IMR-90 (cell line): ENCODE measurements at regions not wholly inside any gene's neighbourhood (a gene's known extent, or its start where the extent isn't known, plus 50 kb on each side); places are given as distances from the start of the nearest gene placed in this dataset.

ENCODE experiments used
- ATAC-seq: fragments of 200-7000 bp; cut with Tn5 transposase; 2 replicates; pipeline ENCODE4 v1.9.1; 2020; ENCODE audit warnings: low read depth, mild to moderate bottlenecking, moderate library complexity
- BruUV-seq: library from RNA; stranded (reverse); fragments of 400-500 nt; replicated peaks from 2 replicates; lab custom pipeline; 2021; lab: Mats Ljungman, UMichigan
- CTCF ChIA-PET: fragments of 300-600 bp; formaldehyde crosslinking; extraction: SDS; loops from one replicate; lab custom pipeline; 2021; ENCODE audit warnings: antibody characterized with exemption; lab: Yijun Ruan, JAX
- POLR2A ChIA-PET: fragments of 300-600 bp; sonication (Branson Sonifier 250); formaldehyde crosslinking; loops from one replicate; lab custom pipeline; 2022; ENCODE audit warnings: antibody characterized with exemption; ENCODE audit not compliant: unreplicated experiment; lab: Charles Lee
- DNase-seq: peaks from one replicate; pipeline ENCODE4 v3.0.0; 2013
- H2AFZ ChIP-seq: replicated peaks from 2 replicates; pipeline ENCODE3; 2013; ENCODE audit warnings: low read length, mild to moderate bottlenecking; ENCODE audit not compliant: poor library complexity
- H2AK5ac ChIP-seq: 2 replicates; pipeline ENCODE4 v1.6.1; 2013; ENCODE audit warnings: low read depth, low read length, inconsistent platforms
- H2AK9ac ChIP-seq: replicated peaks from 2 replicates; pipeline ENCODE3; 2013; ENCODE audit warnings: mild to moderate bottlenecking, low read depth, low read length, moderate library complexity; ENCODE audit not compliant: poor library complexity
- H2BK120ac ChIP-seq: 2 replicates; pipeline ENCODE4 v1.6.1; 2013; ENCODE audit warnings: low read depth, low read length, inconsistent platforms
- H2BK15ac ChIP-seq: 3 replicates; pipeline ENCODE4 v1.6.1; 2013; ENCODE audit warnings: low read depth, low read length, inconsistent platforms
- H2BK20ac ChIP-seq: 2 replicates; pipeline ENCODE4 v1.6.1; 2013; ENCODE audit warnings: low read depth, mild to moderate bottlenecking, inconsistent platforms, low read length, moderate library complexity
- H2BK5ac ChIP-seq: 2 replicates; pipeline ENCODE4 v1.6.1; 2013; ENCODE audit warnings: mild to moderate bottlenecking, low read depth, low read length, inconsistent platforms; ENCODE audit not compliant: poor library complexity, severe bottlenecking
- H3K14ac ChIP-seq: replicated peaks from 2 replicates; pipeline ENCODE4 v1.6.1; 2013; ENCODE audit warnings: low read depth, low read length, inconsistent platforms
- H3K18ac ChIP-seq: 2 replicates; pipeline ENCODE4 v1.6.1; 2013; ENCODE audit warnings: low read depth, low read length, control low read depth
- H3K23ac ChIP-seq: 2 replicates; pipeline ENCODE4 v1.6.1; 2013; ENCODE audit warnings: low read depth, low read length, inconsistent platforms
- H3K27ac ChIP-seq: 2 replicates; pipeline ENCODE4 v1.5.1; 2013; ENCODE audit warnings: mild to moderate bottlenecking, control low read depth, low read length; ENCODE audit not compliant: insufficient read depth
- H3K27me3 ChIP-seq: 2 replicates; pipeline ENCODE4 v1.6.1; 2013; ENCODE audit warnings: low read length; ENCODE audit not compliant: control insufficient read depth, insufficient read depth
- H3K36me3 ChIP-seq: 2 replicates; pipeline ENCODE4 v1.6.1; 2013; ENCODE audit warnings: low read length, mixed read lengths; ENCODE audit not compliant: control insufficient read depth, insufficient read depth
- H3K4ac ChIP-seq: 2 replicates; pipeline ENCODE4 v1.6.1; 2013; ENCODE audit warnings: low read depth, low read length, inconsistent platforms
- H3K4me1 ChIP-seq: 2 replicates; pipeline ENCODE4 v1.6.1; 2013; ENCODE audit warnings: low read length, mixed read lengths; ENCODE audit not compliant: control insufficient read depth, insufficient read depth
- H3K4me2 ChIP-seq: 2 replicates; pipeline ENCODE4 v1.6.1; 2013; ENCODE audit warnings: low read depth, mild to moderate bottlenecking, control low read depth, low read length, moderate library complexity
- H3K4me3 ChIP-seq: 2 replicates; pipeline ENCODE4 v1.5.1; 2013; ENCODE audit warnings: low read depth, mild to moderate bottlenecking, control low read depth, low read length, moderate library complexity; ENCODE audit not compliant: insufficient read depth
- H3K56ac ChIP-seq: 2 replicates; pipeline ENCODE4 v1.6.1; 2013; ENCODE audit warnings: low read length, inconsistent platforms; ENCODE audit not compliant: insufficient read depth; ENCODE audit errors: extremely low read depth
- H3K79me1 ChIP-seq, 2 experiments: 2 replicates each; pipeline ENCODE4 v1.6.1; 2013; ENCODE audit warnings: low read length in 2 of 2, inconsistent platforms in 1 of 2, low read depth in 1 of 2
- H3K9ac ChIP-seq: 2 replicates; pipeline ENCODE4 v1.6.1; 2013; ENCODE audit warnings: low read depth, low read length, control low read depth
- H3K9me1 ChIP-seq: 2 replicates; pipeline ENCODE4 v1.6.1; 2013; ENCODE audit warnings: low read length, inconsistent platforms; ENCODE audit not compliant: insufficient read depth
- H3K9me3 ChIP-seq: 2 replicates; pipeline ENCODE4 v1.6.1; 2013; ENCODE audit warnings: low read length; ENCODE audit not compliant: control insufficient read depth, insufficient read depth
- H4K20me1 ChIP-seq: 2 replicates; pipeline ENCODE4 v1.6.1; 2013; ENCODE audit warnings: low read length, inconsistent platforms; ENCODE audit not compliant: insufficient read depth
- H4K5ac ChIP-seq: 2 replicates; pipeline ENCODE4 v1.6.1; 2013; ENCODE audit warnings: mild to moderate bottlenecking, low read depth, low read length, control low read depth
- H4K8ac ChIP-seq, 2 experiments: 2 replicates each; pipeline ENCODE4 v1.6.1; 2013; ENCODE audit warnings: low read depth in 2 of 2, low read length in 2 of 2, control low read depth in 1 of 2, inconsistent platforms in 1 of 2
- H4K91ac ChIP-seq: 2 replicates; pipeline ENCODE4 v1.6.1; 2013; ENCODE audit warnings: low read depth, low read length, inconsistent platforms; ENCODE audit not compliant: insufficient read depth
- CHD1 ChIP-seq: IDR thresholded peaks from 2 replicates; pipeline ENCODE4 v1.6.1; 2012; ENCODE audit warnings: low read depth, low read length, improper control_type of control experiment
- ELK1 ChIP-seq: fragments of 150-350 bp; IDR thresholded peaks from 2 replicates; pipeline ENCODE4 v1.6.1; 2016; ENCODE audit warnings: low read depth, mild to moderate bottlenecking, low read length, moderate library complexity, borderline replicate concordance
- RFX5 ChIP-seq: IDR thresholded peaks from 2 replicates; pipeline ENCODE4 v1.8.0; 2012; ENCODE audit warnings: low read depth, mild to moderate bottlenecking, low read length, moderate library complexity
- SMC3 ChIP-seq: fragments of 150-350 bp; IDR thresholded peaks from 2 replicates; pipeline ENCODE4 v1.6.1; 2016; ENCODE audit warnings: low read depth, mild to moderate bottlenecking, antibody characterized with exemption, low read length, moderate library complexity
- WGBS, 2 experiments: methylation state at CpG; one replicate each; pipeline versions ENCODE4 v1.1.5 to v1.1.7; 2013; ENCODE audit warnings: missing lambda C conversion rate in 2 of 2; ENCODE audit not compliant: insufficient read length in 1 of 2; ENCODE audit errors: extremely low coverage in 2 of 2; 5-methylcytosine and 5-hydroxymethylcytosine counted together
- dilution Hi-C: fragments of 300-500 bp; cut with HindIII; formaldehyde crosslinking; loops from one replicate; pipeline ENCODE4 v1.14.3; 2018; ENCODE audit warnings: low sequenced_read_pairs; ENCODE audit not compliant: unreplicated experiment
- in situ Hi-C: fragments of 300-500 bp; cut with MboI; formaldehyde crosslinking; loops from 3 replicates; pipeline ENCODE4 v1.14.3; 2019; ENCODE audit warnings: low sequenced_read_pairs, inconsistent platforms, mixed read lengths
- intact Hi-C: fragments of 100-400 bp; cut with micrococcal nuclease; formaldehyde crosslinking; loops from 2 replicates; pipeline ENCODE4 v1.10.0; 2022
- TF ChIP-seq, protein P1 (sequence below): conservative IDR thresholded peaks from 2 replicates; pipeline ENCODE4 v1.5.1; 2012; ENCODE audit warnings: mild to moderate bottlenecking, low read depth, low read length, improper control_type of control experiment

- Histone ChIP-seq H2BK5ac (no peak overlapping the region), H4K5ac (no peak overlapping the region), H4K8ac (no peak overlapping the region), H3K56ac (no peak overlapping the region), H3K27ac (no peak overlapping the region), H3K4me2 (no peak overlapping the region), H3K36me3 (no peaks in the 10 kb centered on the region), H3K23ac (no peak overlapping the region), H3K9me1 (no peaks in the 10 kb centered on the region), H3K4me1 (peaks cover 7% of the 10 kb centered on the region; the same call in 1 of the 2 replicates), H3K27me3 (peaks cover 5% of the 10 kb centered on the region), H2AFZ (no peak overlapping the region), H3K18ac (no peak overlapping the region), H2BK120ac (no peak overlapping the region), H3K4ac (no peak overlapping the region), H4K91ac (no peak overlapping the region), H3K79me1 (no peaks in the 10 kb centered on the region), H2BK20ac (no peak overlapping the region), H3K9me3 (no peaks in the 10 kb centered on the region), H3K9ac (no peak overlapping the region), H3K14ac (no peak overlapping the region), H2AK9ac (no peak overlapping the region), H2BK15ac (no peak overlapping the region), H3K4me3 (no peak overlapping the region), H4K20me1 (no peaks in the 10 kb centered on the region), H2AK5ac (no peak overlapping the region)
- dilution Hi-C loops (no loop called here), in situ Hi-C loops (no loop called here), intact Hi-C loops (loop anchor here (5.0 kb wide), 1 partner anchor 52 kb away; no protein-coding TSS in a partner anchor)
- BruUV-seq, result no TSS peak
- POLR2A ChIA-PET, result no interaction called here
- ATAC-seq (no peak), DNase-seq (no peak)
- no CpG with 5 or more reads among the region's 2 CpGs for WGBS, 2 experiments
- CTCF ChIA-PET, result interaction anchor here (1.4 to 1.5 kb wide), 2 partner anchors 30 to 257 kb away, joined by 4 to 5 read pairs; no protein-coding TSS in a partner anchor
- TF ChIP-seq, protein P1, sequence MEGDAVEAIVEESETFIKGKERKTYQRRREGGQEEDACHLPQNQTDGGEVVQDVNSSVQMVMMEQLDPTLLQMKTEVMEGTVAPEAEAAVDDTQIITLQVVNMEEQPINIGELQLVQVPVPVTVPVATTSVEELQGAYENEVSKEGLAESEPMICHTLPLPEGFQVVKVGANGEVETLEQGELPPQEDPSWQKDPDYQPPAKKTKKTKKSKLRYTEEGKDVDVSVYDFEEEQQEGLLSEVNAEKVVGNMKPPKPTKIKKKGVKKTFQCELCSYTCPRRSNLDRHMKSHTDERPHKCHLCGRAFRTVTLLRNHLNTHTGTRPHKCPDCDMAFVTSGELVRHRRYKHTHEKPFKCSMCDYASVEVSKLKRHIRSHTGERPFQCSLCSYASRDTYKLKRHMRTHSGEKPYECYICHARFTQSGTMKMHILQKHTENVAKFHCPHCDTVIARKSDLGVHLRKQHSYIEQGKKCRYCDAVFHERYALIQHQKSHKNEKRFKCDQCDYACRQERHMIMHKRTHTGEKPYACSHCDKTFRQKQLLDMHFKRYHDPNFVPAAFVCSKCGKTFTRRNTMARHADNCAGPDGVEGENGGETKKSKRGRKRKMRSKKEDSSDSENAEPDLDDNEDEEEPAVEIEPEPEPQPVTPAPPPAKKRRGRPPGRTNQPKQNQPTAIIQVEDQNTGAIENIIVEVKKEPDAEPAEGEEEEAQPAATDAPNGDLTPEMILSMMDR, result no peak
- TF ChIP-seq ELK1 (no peak), RFX5 (no peak), CHD1 (no peak), SMC3 (no peak)
Measured at GRCh38 chr10:47054974-47055373, 143.7 kb downstream of the PTPN20 start.
